GM23338 (cell line): ENCODE measurements at regions not wholly inside any gene's neighbourhood (a gene's known extent, or its start where the extent isn't known, plus 50 kb on each side); places are given as distances from the start of the nearest gene placed in this dataset.

Experiments used
- CREB1 ChIP-seq: fragments of 250-450 bp; sonication (Bioruptor Pico); IDR thresholded peaks from 2 replicates; pipeline ENCODE4 v1.5.0; 2020; ENCODE audit warnings: low read depth, mild to moderate bottlenecking, moderate library complexity
- CTCF ChIP-seq, 2 experiments: fragments of 200-600 bp in 1 of 2; sonication (generic) in 1 of 2; conservative IDR thresholded peaks; 2 replicates each; pipeline versions ENCODE4 v1.5.1 to v1.6.1; 2016 to 2017; ENCODE audit warnings: antibody characterized with exemption in 2 of 2, low read depth in 2 of 2, mild to moderate bottlenecking in 2 of 2, moderate library complexity in 1 of 2
- EZH2 ChIP-seq: fragments of 200-600 bp; sonication (generic); IDR thresholded peaks from one replicate; pipeline ENCODE4 v1.8.0; 2017; ENCODE audit warnings: antibody characterized with exemption, mild to moderate bottlenecking, low read depth; ENCODE audit not compliant: unreplicated experiment
- EZH2phosphoT487 ChIP-seq: fragments of 200-600 bp; sonication (generic); IDR thresholded peaks from one replicate; pipeline ENCODE4 v1.8.1; 2018; ENCODE audit warnings: antibody characterized with exemption; ENCODE audit not compliant: unreplicated experiment
- NANOG ChIP-seq: IDR thresholded peaks from 2 replicates; pipeline ENCODE4 v1.6.1; 2016; ENCODE audit warnings: antibody characterized with exemption, borderline replicate concordance
- POLR2AphosphoS5 ChIP-seq: IDR thresholded peaks from 2 replicates; pipeline ENCODE4 v1.6.1; 2016; ENCODE audit warnings: antibody characterized with exemption, low read depth
- STAT1 ChIP-seq: IDR thresholded peaks from one replicate; pipeline ENCODE4 v1.6.1; 2016; ENCODE audit warnings: antibody characterized with exemption; ENCODE audit not compliant: unreplicated experiment
- ZNF114 ChIP-seq: fragments of 250-450 bp; sonication (Bioruptor Pico); IDR thresholded peaks from 2 replicates; pipeline ENCODE4 v1.5.0; 2020; ENCODE audit warnings: mild to moderate bottlenecking, moderate library complexity
- TF ChIP-seq, protein P1 (sequence below): IDR thresholded peaks from one replicate; pipeline ENCODE4 v1.6.1; 2018; ENCODE audit warnings: antibody characterized with exemption; ENCODE audit not compliant: unreplicated experiment
- TF ChIP-seq, protein P2 (sequence below): IDR thresholded peaks from 2 replicates; pipeline ENCODE4 v1.6.1; 2016; ENCODE audit warnings: antibody characterized with exemption

GRCh38 chr2:83042053-83042452 lies 1417.0 kb downstream of the SUCLG1 start:
- TF ChIP-seq CTCF (conservative IDR thresholded peaks at IDR 0.05; ENCODE audit: low read depth in 2 of 2) (no peak), EZH2phosphoT487 (no peak), EZH2 (no peak), NANOG (no peak), POLR2AphosphoS5 (no peak), CREB1 (CRISPR knock-in tag) (no peak), ZNF114 (CRISPR knock-in tag) (no peak), STAT1 (no peak)
- TF ChIP-seq, protein P1, sequence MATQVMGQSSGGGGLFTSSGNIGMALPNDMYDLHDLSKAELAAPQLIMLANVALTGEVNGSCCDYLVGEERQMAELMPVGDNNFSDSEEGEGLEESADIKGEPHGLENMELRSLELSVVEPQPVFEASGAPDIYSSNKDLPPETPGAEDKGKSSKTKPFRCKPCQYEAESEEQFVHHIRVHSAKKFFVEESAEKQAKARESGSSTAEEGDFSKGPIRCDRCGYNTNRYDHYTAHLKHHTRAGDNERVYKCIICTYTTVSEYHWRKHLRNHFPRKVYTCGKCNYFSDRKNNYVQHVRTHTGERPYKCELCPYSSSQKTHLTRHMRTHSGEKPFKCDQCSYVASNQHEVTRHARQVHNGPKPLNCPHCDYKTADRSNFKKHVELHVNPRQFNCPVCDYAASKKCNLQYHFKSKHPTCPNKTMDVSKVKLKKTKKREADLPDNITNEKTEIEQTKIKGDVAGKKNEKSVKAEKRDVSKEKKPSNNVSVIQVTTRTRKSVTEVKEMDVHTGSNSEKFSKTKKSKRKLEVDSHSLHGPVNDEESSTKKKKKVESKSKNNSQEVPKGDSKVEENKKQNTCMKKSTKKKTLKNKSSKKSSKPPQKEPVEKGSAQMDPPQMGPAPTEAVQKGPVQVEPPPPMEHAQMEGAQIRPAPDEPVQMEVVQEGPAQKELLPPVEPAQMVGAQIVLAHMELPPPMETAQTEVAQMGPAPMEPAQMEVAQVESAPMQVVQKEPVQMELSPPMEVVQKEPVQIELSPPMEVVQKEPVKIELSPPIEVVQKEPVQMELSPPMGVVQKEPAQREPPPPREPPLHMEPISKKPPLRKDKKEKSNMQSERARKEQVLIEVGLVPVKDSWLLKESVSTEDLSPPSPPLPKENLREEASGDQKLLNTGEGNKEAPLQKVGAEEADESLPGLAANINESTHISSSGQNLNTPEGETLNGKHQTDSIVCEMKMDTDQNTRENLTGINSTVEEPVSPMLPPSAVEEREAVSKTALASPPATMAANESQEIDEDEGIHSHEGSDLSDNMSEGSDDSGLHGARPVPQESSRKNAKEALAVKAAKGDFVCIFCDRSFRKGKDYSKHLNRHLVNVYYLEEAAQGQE = no peak
- TF ChIP-seq, protein P2, sequence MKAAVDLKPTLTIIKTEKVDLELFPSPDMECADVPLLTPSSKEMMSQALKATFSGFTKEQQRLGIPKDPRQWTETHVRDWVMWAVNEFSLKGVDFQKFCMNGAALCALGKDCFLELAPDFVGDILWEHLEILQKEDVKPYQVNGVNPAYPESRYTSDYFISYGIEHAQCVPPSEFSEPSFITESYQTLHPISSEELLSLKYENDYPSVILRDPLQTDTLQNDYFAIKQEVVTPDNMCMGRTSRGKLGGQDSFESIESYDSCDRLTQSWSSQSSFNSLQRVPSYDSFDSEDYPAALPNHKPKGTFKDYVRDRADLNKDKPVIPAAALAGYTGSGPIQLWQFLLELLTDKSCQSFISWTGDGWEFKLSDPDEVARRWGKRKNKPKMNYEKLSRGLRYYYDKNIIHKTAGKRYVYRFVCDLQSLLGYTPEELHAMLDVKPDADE = no peak
